Tibial nerve (tissue), 4 donors: ENCODE measurements at regions not wholly inside any gene's neighbourhood (a gene's known extent, or its start where the extent isn't known, plus 50 kb on each side); places are given as distances from the start of the nearest gene placed in this dataset.

Source experiments
- EP300 ChIP-seq, 2 donors: sonication (generic); formaldehyde crosslinking; IDR thresholded peaks; one replicate each; pipeline ENCODE4 v1.6.1; 2017; ENCODE audit warnings: antibody characterized with exemption in 2 of 2, mild to moderate bottlenecking in 1 of 2
- POLR2A ChIP-seq, 2 donors: fragments of 450-650 bp; IDR thresholded peaks; one replicate each; pipeline ENCODE4 v1.6.1; 2017; ENCODE audit warnings: antibody characterized with exemption in 2 of 2, mild to moderate bottlenecking in 2 of 2, moderate library complexity in 2 of 2
- TF ChIP-seq, protein P1 (sequence below), 5 experiments: fragments of 200-600 bp in 3 of 5; fragments of 450-650 bp in 2 of 5; sonication (generic) in 3 of 5; IDR thresholded peaks; one replicate each; pipeline ENCODE4 v1.5.1; 2016 to 2019; ENCODE audit warnings: antibody characterized with exemption in 5 of 5, mild to moderate bottlenecking in 3 of 5, moderate library complexity in 2 of 5

DNA sequence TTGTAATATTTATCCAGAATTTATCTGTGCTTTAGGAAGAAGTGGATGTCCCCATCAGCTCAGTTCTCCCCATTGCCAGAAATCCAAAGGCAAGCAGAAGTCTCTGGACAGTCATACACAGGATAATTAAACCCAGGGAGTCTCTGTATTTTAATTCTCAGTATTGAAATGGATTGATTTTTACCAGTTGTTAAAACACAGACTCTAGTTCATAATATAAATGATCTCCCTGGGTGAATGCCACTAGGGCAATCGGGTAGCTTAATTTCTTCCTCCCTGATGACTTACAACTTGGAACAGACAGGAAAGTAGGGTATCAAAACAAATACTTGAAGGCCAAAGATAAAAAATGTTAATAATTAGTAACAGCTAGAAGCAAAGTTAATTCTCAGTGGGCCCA is 66.5 kb upstream of the DAP start:
- TF ChIP-seq, protein P1, sequence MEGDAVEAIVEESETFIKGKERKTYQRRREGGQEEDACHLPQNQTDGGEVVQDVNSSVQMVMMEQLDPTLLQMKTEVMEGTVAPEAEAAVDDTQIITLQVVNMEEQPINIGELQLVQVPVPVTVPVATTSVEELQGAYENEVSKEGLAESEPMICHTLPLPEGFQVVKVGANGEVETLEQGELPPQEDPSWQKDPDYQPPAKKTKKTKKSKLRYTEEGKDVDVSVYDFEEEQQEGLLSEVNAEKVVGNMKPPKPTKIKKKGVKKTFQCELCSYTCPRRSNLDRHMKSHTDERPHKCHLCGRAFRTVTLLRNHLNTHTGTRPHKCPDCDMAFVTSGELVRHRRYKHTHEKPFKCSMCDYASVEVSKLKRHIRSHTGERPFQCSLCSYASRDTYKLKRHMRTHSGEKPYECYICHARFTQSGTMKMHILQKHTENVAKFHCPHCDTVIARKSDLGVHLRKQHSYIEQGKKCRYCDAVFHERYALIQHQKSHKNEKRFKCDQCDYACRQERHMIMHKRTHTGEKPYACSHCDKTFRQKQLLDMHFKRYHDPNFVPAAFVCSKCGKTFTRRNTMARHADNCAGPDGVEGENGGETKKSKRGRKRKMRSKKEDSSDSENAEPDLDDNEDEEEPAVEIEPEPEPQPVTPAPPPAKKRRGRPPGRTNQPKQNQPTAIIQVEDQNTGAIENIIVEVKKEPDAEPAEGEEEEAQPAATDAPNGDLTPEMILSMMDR (IDR thresholded peaks at IDR 0.05), result no peak
- TF ChIP-seq POLR2A (IDR thresholded peaks at IDR 0.05) (no peak), EP300 (IDR thresholded peaks at IDR 0.05) (no peak)
